H1 (cell line): ENCODE measurements at regions not wholly inside any gene's neighbourhood (a gene's known extent, or its start where the extent isn't known, plus 50 kb on each side); places are given as distances from the start of the nearest gene placed in this dataset.
A peak's percentile ranks its signal among the peaks of the same experiment; 100 is the strongest.

ENCODE experiments used
- CTCF ChIA-PET: fragments of 300-600 bp; sonication (Branson Sonifier 250); formaldehyde crosslinking; loops from one replicate; lab custom pipeline; 2021; ENCODE audit not compliant: partially characterized antibody; lab: Charles Lee
- POLR2A ChIA-PET: fragments of 300-600 bp; sonication (Branson Sonifier 250); formaldehyde crosslinking; loops from one replicate; lab custom pipeline; 2021; ENCODE audit warnings: inconsistent platforms; ENCODE audit not compliant: partially characterized antibody; lab: Charles Lee
- DNase-seq, 2 experiments: peaks; one replicate each; pipeline versions ENCODE4 v3.0.0 to v3.0.0-alpha.2; 2010 to 2022; ENCODE audit warnings: low spot score in 2 of 2, low read depth in 1 of 2, mixed read lengths in 1 of 2
- FAIRE-seq: peaks from 2 replicates; lab custom pipeline; 2011; peaks lifted over from hg19 to GRCh38; lab: Jason Lieb, UNC
- H2AFZ ChIP-seq: 2 replicates; pipeline ENCODE4 v1.8.1; 2012; ENCODE audit warnings: low read length, inconsistent platforms
- H2AK5ac ChIP-seq: 2 replicates; pipeline ENCODE4 v1.6.1; 2013; ENCODE audit warnings: low read depth, low read length
- H2BK120ac ChIP-seq: replicated peaks from 2 replicates; pipeline ENCODE3; 2013; ENCODE audit warnings: low read depth, low read length, inconsistent platforms
- H2BK12ac ChIP-seq: 2 replicates; pipeline ENCODE4 v1.6.1; 2013; ENCODE audit warnings: low read depth, low read length
- H2BK15ac ChIP-seq: 2 replicates; pipeline ENCODE4 v1.6.1; 2013; ENCODE audit warnings: low read length
- H2BK20ac ChIP-seq: 2 replicates; pipeline ENCODE4 v1.6.1; 2013; ENCODE audit warnings: low read length
- H2BK5ac ChIP-seq: 2 replicates; pipeline ENCODE4 v1.6.1; 2013; ENCODE audit warnings: low read depth, low read length
- H3K14ac ChIP-seq: 2 replicates; pipeline ENCODE4 v1.6.1; 2013; ENCODE audit warnings: inconsistent platforms; ENCODE audit not compliant: insufficient read length
- H3K18ac ChIP-seq: 2 replicates; pipeline ENCODE4 v1.6.1; 2013; ENCODE audit warnings: low read length; ENCODE audit errors: extremely low read depth
- H3K23ac ChIP-seq: 2 replicates; pipeline ENCODE4 v1.6.1; 2013; ENCODE audit warnings: inconsistent platforms; ENCODE audit not compliant: insufficient read length
- H3K23me2 ChIP-seq: 2 replicates; pipeline ENCODE4 v1.6.1; 2013; ENCODE audit warnings: low read depth, low read length
- H3K27ac ChIP-seq: 2 replicates; pipeline ENCODE4 v1.6.1; 2011; ENCODE audit warnings: low read depth, low read length, inconsistent platforms
- H3K27me3 ChIP-seq, 4 experiments: replicated peaks in 1 of 4; 1 replicate in 1 of 4; 2 replicates in 3 of 4; pipeline versions ENCODE4 v1.6.1 to v1.8.1; 2011 to 2013; ENCODE audit warnings: low read length in 3 of 4, mild to moderate bottlenecking in 3 of 4, inconsistent platforms in 2 of 4, mixed read lengths in 2 of 4, moderate library complexity in 1 of 4; ENCODE audit not compliant: control insufficient read depth in 3 of 4, insufficient read depth in 3 of 4; ENCODE audit errors: extremely low read depth in 1 of 4
- H3K36me3 ChIP-seq, 4 experiments: 2 replicates each; pipeline versions ENCODE4 v1.6.1 to v1.8.1; 2011 to 2013; ENCODE audit warnings: mild to moderate bottlenecking in 4 of 4, low read length in 3 of 4, moderate library complexity in 2 of 4, control low read depth in 1 of 4, inconsistent platforms in 1 of 4; ENCODE audit not compliant: insufficient read depth in 4 of 4, control insufficient read depth in 2 of 4
- H3K4ac ChIP-seq: replicated peaks from 2 replicates; pipeline ENCODE3; 2013; ENCODE audit warnings: low read length, low read depth, mixed read lengths, inconsistent platforms; ENCODE audit not compliant: insufficient read length
- H3K4me1 ChIP-seq, 4 experiments: replicated peaks in 1 of 4; 1 replicate in 1 of 4; 2 replicates in 3 of 4; pipeline versions ENCODE4 v1.6.1 to v1.8.1; 2011 to 2013; ENCODE audit warnings: low read length in 3 of 4, inconsistent platforms in 2 of 4, mixed read lengths in 1 of 4; ENCODE audit not compliant: insufficient read depth in 4 of 4, control insufficient read depth in 3 of 4
- H3K4me2 ChIP-seq, 2 experiments: 2 replicates each; pipeline versions ENCODE4 v1.6.1 to v1.8.1; 2011 to 2013; ENCODE audit warnings: low read depth in 2 of 2, low read length in 2 of 2, control low read depth in 1 of 2, inconsistent platforms in 1 of 2, mild to moderate bottlenecking in 1 of 2; ENCODE audit not compliant: insufficient read depth in 1 of 2
- H3K4me3 ChIP-seq, 4 experiments: fragments of 200-600, 300-600 bp in 1 of 4; sonication (generic), shearing (Covaris generic), sonication (Bioruptor Twin) in 1 of 4; 2 replicates each; pipeline versions ENCODE4 v1.5.1 to v1.8.1; 2011 to 2016; ENCODE audit warnings: low read length in 4 of 4, low read depth in 3 of 4, control low read depth in 2 of 4, inconsistent platforms in 2 of 4, mild to moderate bottlenecking in 2 of 4, mixed read lengths in 1 of 4, moderate library complexity in 1 of 4; ENCODE audit not compliant: insufficient read depth in 2 of 4; ENCODE audit errors: extremely low read depth in 1 of 4
- H3K56ac ChIP-seq: replicated peaks from 2 replicates; pipeline ENCODE3; 2013; ENCODE audit warnings: low read depth, mild to moderate bottlenecking, mixed read lengths, low read length, inconsistent platforms; ENCODE audit not compliant: insufficient read length
- H3K79me1 ChIP-seq: 2 replicates; pipeline ENCODE4 v1.6.1; 2013; ENCODE audit warnings: low read depth, low read length, control low read depth
- H3K79me2 ChIP-seq, 2 experiments: 2 replicates each; pipeline versions ENCODE4 v1.6.1 to v1.8.1; 2012 to 2013; ENCODE audit warnings: low read length in 2 of 2, mild to moderate bottlenecking in 2 of 2, inconsistent platforms in 1 of 2; ENCODE audit not compliant: insufficient read depth in 2 of 2, control insufficient read depth in 1 of 2
- H3K9ac ChIP-seq, 4 experiments: replicated peaks in 1 of 4; 1 replicate in 1 of 4; 2 replicates in 3 of 4; pipeline versions ENCODE4 v1.6.1 to v1.8.1; 2011 to 2013; ENCODE audit warnings: low read depth in 3 of 4, low read length in 3 of 4, control low read depth in 2 of 4, mild to moderate bottlenecking in 2 of 4, moderate library complexity in 2 of 4, inconsistent platforms in 1 of 4; ENCODE audit errors: extremely low read depth in 1 of 4
- H3K9me3 ChIP-seq, 2 experiments: 2 replicates each; pipeline versions ENCODE4 v1.6.1 to v1.8.1; 2012 to 2013; ENCODE audit warnings: mild to moderate bottlenecking in 2 of 2, moderate library complexity in 2 of 2, control low read depth in 1 of 2, inconsistent platforms in 1 of 2, low read depth in 1 of 2, low read length in 1 of 2, mixed read lengths in 1 of 2; ENCODE audit not compliant: insufficient read depth in 2 of 2
- H4K20me1 ChIP-seq, 2 experiments: replicated peaks in 1 of 2; 2 replicates each; pipeline versions ENCODE3 to v1.8.1; 2011 to 2013; ENCODE audit warnings: inconsistent platforms in 2 of 2, low read length in 2 of 2, mild to moderate bottlenecking in 1 of 2; ENCODE audit not compliant: insufficient read depth in 2 of 2, control insufficient read depth in 1 of 2
- H4K5ac ChIP-seq: 2 replicates; pipeline ENCODE4 v1.6.1; 2013; ENCODE audit warnings: low read length, low read depth, mixed read lengths, inconsistent platforms; ENCODE audit not compliant: insufficient read length
- H4K8ac ChIP-seq: 2 replicates; pipeline ENCODE4 v1.8.0; 2013; ENCODE audit warnings: mild to moderate bottlenecking, moderate library complexity, low read length, inconsistent platforms; ENCODE audit not compliant: insufficient read depth; ENCODE audit errors: extremely low read depth
- H4K91ac ChIP-seq: replicated peaks from 2 replicates; pipeline ENCODE3; 2013; ENCODE audit warnings: low read length, mixed read lengths, inconsistent platforms; ENCODE audit not compliant: insufficient read length
- GABPA ChIP-seq: IDR thresholded peaks from 2 replicates; pipeline ENCODE4 v1.6.1; 2011; ENCODE audit warnings: mild to moderate bottlenecking, low read length, moderate library complexity, borderline replicate concordance; ENCODE audit not compliant: insufficient read depth
- TF ChIP-seq, protein P1 (sequence below): IDR thresholded peaks from 2 replicates; pipeline ENCODE4 v1.6.1; 2012; ENCODE audit warnings: inconsistent platforms

- Histone ChIP-seq H2BK5ac (no peak overlapping the region), H3K4me1 (peaks cover 0 to 3% (median 0%) of the 10 kb centered on the region in 4 experiments; a peak in 1 of 7 replicates), H2AK5ac (no peak overlapping the region), H2BK120ac (no peak overlapping the region), H3K27ac (no peak overlapping the region), H4K5ac (no peak overlapping the region), H3K27me3 (no peaks in the 10 kb centered on the region), H3K23ac (no peak overlapping the region), H4K8ac (no peak overlapping the region), H4K20me1 (no peaks in the 10 kb centered on the region), H3K4ac (no peak overlapping the region), H3K18ac (no peak overlapping the region), H3K79me2 (no peaks in the 10 kb centered on the region), H3K23me2 (no peaks in the 10 kb centered on the region), H4K91ac (no peak overlapping the region), H3K4me2 (no peak overlapping the region), H3K9me3 (peaks cover 29 to 33% of the 10 kb centered on the region in 2 experiments), H3K79me1 (no peaks in the 10 kb centered on the region), H2BK20ac (no peak overlapping the region), H3K14ac (no peak overlapping the region), H2BK12ac (no peak overlapping the region), H3K9ac (no peak overlapping the region), H2AFZ (no peak overlapping the region), H2BK15ac (no peak overlapping the region), H3K4me3 (peak overlapping the region in 1 of 4 experiments; percentile 15; a peak in 1 of 8 replicates), H3K56ac (no peak overlapping the region), H3K36me3 (peaks cover 0 to 15% (median 2%) of the 10 kb centered on the region in 4 experiments; a peak in 2 of 8 replicates)
- no peak for FAIRE-seq
- no peak for DNase-seq
- ChIA-PET CTCF (no interaction called here), POLR2A (no interaction called here)
- TF ChIP-seq, protein P1, sequence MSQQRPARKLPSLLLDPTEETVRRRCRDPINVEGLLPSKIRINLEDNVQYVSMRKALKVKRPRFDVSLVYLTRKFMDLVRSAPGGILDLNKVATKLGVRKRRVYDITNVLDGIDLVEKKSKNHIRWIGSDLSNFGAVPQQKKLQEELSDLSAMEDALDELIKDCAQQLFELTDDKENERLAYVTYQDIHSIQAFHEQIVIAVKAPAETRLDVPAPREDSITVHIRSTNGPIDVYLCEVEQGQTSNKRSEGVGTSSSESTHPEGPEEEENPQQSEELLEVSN = no peak
- TF ChIP-seq GABPA = no peak
Measured at GRCh38 chr6:140185991-140186390, 811.5 kb upstream of the CITED2 start.
